ENCODE measurements at regions not wholly inside any gene's neighbourhood (a gene's known extent, or its start where the extent isn't known, plus 50 kb on each side); places are given as distances from the start of the nearest gene placed in this dataset.

DNA sequence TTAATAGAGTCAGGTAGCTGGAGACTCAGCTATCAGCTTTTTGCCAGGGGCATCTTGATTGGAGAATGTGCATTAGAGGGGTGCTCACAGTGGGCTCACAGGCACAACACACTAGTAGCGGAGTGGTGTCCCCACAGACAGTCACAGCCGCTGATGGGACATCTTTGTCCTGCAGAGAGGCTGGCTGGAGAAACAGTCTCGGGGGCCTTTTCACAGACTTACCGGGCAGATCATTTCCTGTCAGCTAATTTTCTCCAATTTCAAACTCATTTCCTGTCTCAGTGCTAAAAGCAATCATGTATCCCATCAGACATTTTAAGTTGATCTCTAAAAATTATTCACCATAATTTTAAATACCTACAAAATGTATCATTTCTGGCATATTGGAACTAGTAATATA lies 562.6 kb downstream of the DCDC2C start:
- no peak for TF ChIP-seq TAF1 (IDR thresholded peaks at IDR 0.05; ENCODE audit: borderline replicate concordance, insufficient read depth, low read length)
- no peak for TF ChIP-seq POLR2AphosphoS5 (IDR thresholded peaks at IDR 0.05; ENCODE audit: low read depth, low read length)
- TF ChIP-seq, protein P1, sequence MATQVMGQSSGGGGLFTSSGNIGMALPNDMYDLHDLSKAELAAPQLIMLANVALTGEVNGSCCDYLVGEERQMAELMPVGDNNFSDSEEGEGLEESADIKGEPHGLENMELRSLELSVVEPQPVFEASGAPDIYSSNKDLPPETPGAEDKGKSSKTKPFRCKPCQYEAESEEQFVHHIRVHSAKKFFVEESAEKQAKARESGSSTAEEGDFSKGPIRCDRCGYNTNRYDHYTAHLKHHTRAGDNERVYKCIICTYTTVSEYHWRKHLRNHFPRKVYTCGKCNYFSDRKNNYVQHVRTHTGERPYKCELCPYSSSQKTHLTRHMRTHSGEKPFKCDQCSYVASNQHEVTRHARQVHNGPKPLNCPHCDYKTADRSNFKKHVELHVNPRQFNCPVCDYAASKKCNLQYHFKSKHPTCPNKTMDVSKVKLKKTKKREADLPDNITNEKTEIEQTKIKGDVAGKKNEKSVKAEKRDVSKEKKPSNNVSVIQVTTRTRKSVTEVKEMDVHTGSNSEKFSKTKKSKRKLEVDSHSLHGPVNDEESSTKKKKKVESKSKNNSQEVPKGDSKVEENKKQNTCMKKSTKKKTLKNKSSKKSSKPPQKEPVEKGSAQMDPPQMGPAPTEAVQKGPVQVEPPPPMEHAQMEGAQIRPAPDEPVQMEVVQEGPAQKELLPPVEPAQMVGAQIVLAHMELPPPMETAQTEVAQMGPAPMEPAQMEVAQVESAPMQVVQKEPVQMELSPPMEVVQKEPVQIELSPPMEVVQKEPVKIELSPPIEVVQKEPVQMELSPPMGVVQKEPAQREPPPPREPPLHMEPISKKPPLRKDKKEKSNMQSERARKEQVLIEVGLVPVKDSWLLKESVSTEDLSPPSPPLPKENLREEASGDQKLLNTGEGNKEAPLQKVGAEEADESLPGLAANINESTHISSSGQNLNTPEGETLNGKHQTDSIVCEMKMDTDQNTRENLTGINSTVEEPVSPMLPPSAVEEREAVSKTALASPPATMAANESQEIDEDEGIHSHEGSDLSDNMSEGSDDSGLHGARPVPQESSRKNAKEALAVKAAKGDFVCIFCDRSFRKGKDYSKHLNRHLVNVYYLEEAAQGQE (IDR thresholded peaks at IDR 0.05; ENCODE audit: insufficient read depth in 1 of 2, low read depth in 2 of 2, low read length in 2 of 2), result no peak
